Kidney (tissue), 13 donors: ENCODE measurements at regions not wholly inside any gene's neighbourhood (a gene's known extent, or its start where the extent isn't known, plus 50 kb on each side); places are given as distances from the start of the nearest gene placed in this dataset.

Source experiments
- DNase-seq, 5 donors: peaks; one replicate each; pipeline ENCODE4 v3.0.0-alpha.2; 2013 to 2020
- FAIRE-seq: peaks from 2 replicates; lab custom pipeline; 2012; peaks lifted over from hg19 to GRCh38; lab: Jason Lieb, UNC
- H3K27ac ChIP-seq, 2 donors: one replicate each; pipeline ENCODE4 v1.7.0; 2013; ENCODE audit warnings: low read depth in 2 of 2, low read length in 2 of 2, inconsistent platforms in 1 of 2
- H3K27me3 ChIP-seq: one replicate; pipeline ENCODE4 v1.7.1; 2013; ENCODE audit warnings: low read length, inconsistent platforms; ENCODE audit not compliant: control insufficient read depth, insufficient read depth
- H3K36me3 ChIP-seq, 3 donors: one replicate each; pipeline versions ENCODE4 v1.7.0 to v1.7.1; 2013; ENCODE audit warnings: low read length in 3 of 3, control low read depth in 1 of 3, inconsistent platforms in 1 of 3; ENCODE audit not compliant: insufficient read depth in 3 of 3, control insufficient read depth in 2 of 3
- H3K4me1 ChIP-seq, 3 donors: one replicate each; pipeline versions ENCODE4 v1.7.0 to v1.7.1; 2013; ENCODE audit warnings: low read length in 3 of 3, inconsistent platforms in 1 of 3, low read depth in 1 of 3; ENCODE audit not compliant: control insufficient read depth in 2 of 3, insufficient read depth in 2 of 3
- H3K4me3 ChIP-seq, 3 donors: one replicate each; pipeline versions ENCODE4 v1.7.0 to v1.8.1; 2013; ENCODE audit warnings: low read length in 3 of 3, control low read depth in 1 of 3, inconsistent platforms in 1 of 3
- H3K9ac ChIP-seq, 3 donors: one replicate each; pipeline versions ENCODE4 v1.7.0 to v1.7.1; 2013; ENCODE audit warnings: low read length in 3 of 3, control low read depth in 1 of 3, inconsistent platforms in 1 of 3
- H3K9me3 ChIP-seq, 3 donors: one replicate each; pipeline versions ENCODE4 v1.7.0 to v1.7.1; 2013; ENCODE audit warnings: low read length in 3 of 3, control low read depth in 1 of 3, inconsistent platforms in 1 of 3; ENCODE audit not compliant: control insufficient read depth in 2 of 3, insufficient read depth in 1 of 3
- intact Hi-C: fragments of 100-400 bp; cut with DNase I; formaldehyde crosslinking; loops from one replicate; pipeline ENCODE4 v1.11.1; 2022
- TF ChIP-seq, protein P1 (sequence below): IDR thresholded peaks from 3 replicates; pipeline ENCODE4 v1.5.1; 2012; ENCODE audit warnings: mild to moderate bottlenecking, moderate library complexity, borderline replicate concordance; ENCODE audit not compliant: insufficient read depth; ENCODE audit errors: extremely low read depth
- donor health status: control.
- donor health status: control.
- donor health status: control.
- donor health status: control.
- donor health status: control.
- donor health status: DM: yes; HTN: yes; CAD: no.
- donor health status: Normal renal cell carcinoma (clear cell type).

DNA sequence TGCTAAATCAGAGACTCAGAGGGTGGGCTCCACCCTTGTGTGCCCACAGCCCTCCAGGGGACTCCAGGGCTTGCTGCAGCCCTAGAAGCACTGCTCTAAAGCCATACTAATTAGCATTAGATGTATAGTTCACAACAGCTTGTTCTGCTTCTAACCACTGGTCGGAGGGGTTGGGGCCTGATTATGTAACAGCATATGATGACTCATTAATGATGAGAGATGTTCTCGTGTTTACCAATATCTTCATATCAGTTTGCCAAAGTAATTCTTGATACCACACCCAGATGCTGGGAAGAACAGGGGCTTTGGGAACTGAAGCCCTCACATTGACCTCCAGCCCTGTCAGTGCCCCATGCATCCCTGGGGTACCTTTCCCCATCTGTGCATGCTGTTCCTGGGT, 104.1 kb upstream of the FOXA2 start:
- Histone ChIP-seq H3K4me1 (peaks cover 0 to 4% (median 0%) of the 10 kb centered on the region in 3 donors), H3K9ac (no peak overlapping the region), H3K9me3 (no peaks in the 10 kb centered on the region), H3K27ac (no peak overlapping the region), H3K36me3 (no peaks in the 10 kb centered on the region), H3K4me3 (no peak overlapping the region), H3K27me3 (no peaks in the 10 kb centered on the region)
- FAIRE-seq: no peak
- TF ChIP-seq, protein P1, sequence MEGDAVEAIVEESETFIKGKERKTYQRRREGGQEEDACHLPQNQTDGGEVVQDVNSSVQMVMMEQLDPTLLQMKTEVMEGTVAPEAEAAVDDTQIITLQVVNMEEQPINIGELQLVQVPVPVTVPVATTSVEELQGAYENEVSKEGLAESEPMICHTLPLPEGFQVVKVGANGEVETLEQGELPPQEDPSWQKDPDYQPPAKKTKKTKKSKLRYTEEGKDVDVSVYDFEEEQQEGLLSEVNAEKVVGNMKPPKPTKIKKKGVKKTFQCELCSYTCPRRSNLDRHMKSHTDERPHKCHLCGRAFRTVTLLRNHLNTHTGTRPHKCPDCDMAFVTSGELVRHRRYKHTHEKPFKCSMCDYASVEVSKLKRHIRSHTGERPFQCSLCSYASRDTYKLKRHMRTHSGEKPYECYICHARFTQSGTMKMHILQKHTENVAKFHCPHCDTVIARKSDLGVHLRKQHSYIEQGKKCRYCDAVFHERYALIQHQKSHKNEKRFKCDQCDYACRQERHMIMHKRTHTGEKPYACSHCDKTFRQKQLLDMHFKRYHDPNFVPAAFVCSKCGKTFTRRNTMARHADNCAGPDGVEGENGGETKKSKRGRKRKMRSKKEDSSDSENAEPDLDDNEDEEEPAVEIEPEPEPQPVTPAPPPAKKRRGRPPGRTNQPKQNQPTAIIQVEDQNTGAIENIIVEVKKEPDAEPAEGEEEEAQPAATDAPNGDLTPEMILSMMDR: no peak
- intact Hi-C loops: no loop called here
- DNase-seq: no peak

DNA sequence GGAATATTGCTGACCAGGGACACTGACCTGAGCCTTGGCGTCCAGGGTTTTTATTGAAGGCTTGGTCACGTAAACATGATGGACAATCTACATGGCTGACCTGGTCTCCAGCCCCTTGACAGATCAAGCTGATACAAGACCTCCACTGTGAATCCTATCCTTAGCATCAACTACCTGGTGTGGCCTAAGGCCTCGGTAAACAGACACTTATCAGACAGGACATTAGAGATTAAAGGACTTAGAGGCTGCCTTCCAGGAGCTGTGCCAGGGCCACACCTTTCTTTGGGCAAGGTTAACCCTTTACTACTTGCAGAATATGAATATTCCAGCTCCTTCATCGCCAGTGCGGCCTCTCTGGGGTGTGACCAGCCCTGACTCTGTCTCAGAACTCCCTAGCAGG, 104.9 kb upstream of the FOXA2 start:
- no peaks in the 10 kb centered on the region for H3K36me3 ChIP-seq
- H3K9me3 ChIP-seq: no peaks in the 10 kb centered on the region
- H3K27me3 ChIP-seq: no peaks in the 10 kb centered on the region
- H3K27ac ChIP-seq: no peak overlapping the region
- no peak overlapping the region for H3K4me3 ChIP-seq
- TF ChIP-seq, protein P1: no peak
- H3K4me1 ChIP-seq: peaks cover 0 to 4% (median 0%) of the 10 kb centered on the region in 3 donors
- no peak overlapping the region for H3K9ac ChIP-seq
- FAIRE-seq (no peak), DNase-seq (no peak)
- intact Hi-C loops: no loop called here

DNA sequence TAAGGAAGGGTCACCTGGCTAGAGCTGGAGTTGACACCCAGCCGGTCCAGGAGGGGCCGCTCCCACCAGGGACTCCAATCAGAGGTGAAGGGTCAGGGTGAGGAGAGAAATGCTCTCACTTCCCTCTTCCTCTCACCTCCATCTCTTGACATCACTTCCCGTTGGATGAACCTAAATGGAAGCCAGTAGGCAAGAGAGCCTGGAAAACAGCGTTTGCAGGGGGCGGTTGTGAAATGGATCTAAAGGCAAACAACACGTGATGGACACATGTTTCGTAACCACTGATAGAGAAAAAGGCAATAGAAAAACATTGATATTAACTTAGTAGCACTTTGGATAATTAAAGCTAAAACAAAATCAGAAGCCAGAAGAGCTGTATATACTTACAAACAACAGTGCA, 105.6 kb upstream of the FOXA2 start:
- H3K27me3 ChIP-seq: no peaks in the 10 kb centered on the region
- no peak overlapping the region for H3K9ac ChIP-seq
- H3K4me3 ChIP-seq: no peak overlapping the region
- FAIRE-seq: no peak
- intact Hi-C loops: loop anchor here (5.0 to 10.0 kb wide), 2 partner anchors 545 to 652 kb away; no protein-coding TSS in a partner anchor
- no peaks in the 10 kb centered on the region for H3K36me3 ChIP-seq
- H3K27ac ChIP-seq: no peak overlapping the region
- H3K4me1 ChIP-seq: peaks cover 0 to 4% (median 0%) of the 10 kb centered on the region in 3 donors
- DNase-seq: no peak
- TF ChIP-seq, protein P1: no peak
- no peaks in the 10 kb centered on the region for H3K9me3 ChIP-seq
